GM12878 (cell line): ENCODE measurements at regions not wholly inside any gene's neighbourhood (a gene's known extent, or its start where the extent isn't known, plus 50 kb on each side); places are given as distances from the start of the nearest gene placed in this dataset.

Source experiments
- ATAC-seq: fragments of 200-7000 bp; cut with Tn5 transposase; 3 replicates; pipeline ENCODE4 v1.9.1; 2020; ENCODE audit warnings: mild to moderate bottlenecking, moderate library complexity
- BruUV-seq: library from RNA; stranded (reverse); fragments of 400-500 nt; replicated peaks from 2 replicates; lab custom pipeline; 2021; lab: Mats Ljungman, UMichigan
- CTCF ChIA-PET: fragments of 300-600 bp; sonication (Branson Sonifier 250); formaldehyde crosslinking; extraction: SDS; loops from one replicate; lab custom pipeline; 2021; ENCODE audit warnings: inconsistent platforms; lab: Yijun Ruan, JAX
- POLR2A ChIA-PET: fragments of 350-600 bp; formaldehyde crosslinking; extraction: SDS; loops from one replicate; lab custom pipeline; 2021; ENCODE audit warnings: inconsistent platforms; lab: Charles Lee
- RAD21 ChIA-PET: fragments of 300-600 bp; sonication (Branson Sonifier 250); formaldehyde crosslinking; loops from one replicate; lab custom pipeline; 2023; ENCODE audit warnings: antibody characterized with exemption; ENCODE audit not compliant: unreplicated experiment; lab: Charles Lee
- SMC1A ChIA-PET: fragments of 300-600 bp; sonication (Branson Sonifier 250); formaldehyde crosslinking; loops from one replicate; lab custom pipeline; 2023; ENCODE audit not compliant: unreplicated experiment, uncharacterized antibody; lab: Charles Lee
- DNase-seq: peaks from one replicate; pipeline ENCODE4 v3.0.0-alpha.2; 2011; ENCODE audit warnings: low read depth, low spot score
- FAIRE-seq: peaks from 3 replicates; lab custom pipeline; 2011; peaks lifted over from hg19 to GRCh38; lab: Jason Lieb, UNC
- H2AFZ ChIP-seq: 2 replicates; pipeline ENCODE4 v1.6.0; 2011; ENCODE audit warnings: low read depth, low read length, control low read depth; ENCODE audit not compliant: control insufficient read depth
- H3K27ac ChIP-seq: 2 replicates; pipeline ENCODE4 v1.5.1; 2011; ENCODE audit warnings: control low read depth; ENCODE audit not compliant: control insufficient read depth, insufficient read depth
- H3K27me3 ChIP-seq, 2 experiments: replicated peaks in 1 of 2; 2 replicates each; pipeline versions ENCODE4 v1.6.0 to v1.6.1; 2011; ENCODE audit warnings: low read length in 1 of 2; ENCODE audit not compliant: control insufficient read depth in 2 of 2, insufficient read depth in 2 of 2
- H3K36me3 ChIP-seq, 2 experiments: 2 replicates each; pipeline ENCODE4 v1.5.1; 2011; ENCODE audit warnings: low read length in 1 of 2; ENCODE audit not compliant: control insufficient read depth in 2 of 2, insufficient read depth in 2 of 2
- H3K4me1 ChIP-seq: 2 replicates; pipeline ENCODE4 v1.6.1; 2011; ENCODE audit warnings: mild to moderate bottlenecking, low read length, moderate library complexity, mixed read lengths; ENCODE audit not compliant: control insufficient read depth, insufficient read depth
- H3K4me2 ChIP-seq: 2 replicates; pipeline ENCODE4 v1.6.0; 2011; ENCODE audit warnings: control low read depth; ENCODE audit not compliant: control insufficient read depth, insufficient read depth
- H3K4me3 ChIP-seq: fragments of 200-600 bp; sonication (generic); 2 replicates; pipeline ENCODE4 v1.5.1; 2016
- H3K79me2 ChIP-seq: 2 replicates; pipeline ENCODE4 v1.6.0; 2011; ENCODE audit warnings: low read length; ENCODE audit not compliant: control insufficient read depth, insufficient read depth
- H3K9ac ChIP-seq: 2 replicates; pipeline ENCODE4 v1.8.0; 2011; ENCODE audit warnings: low read length, control low read depth, mixed read lengths; ENCODE audit not compliant: control insufficient read depth, insufficient read depth
- H3K9me3 ChIP-seq: replicated peaks from 3 replicates; pipeline ENCODE4 v1.5.1; 2011; ENCODE audit warnings: mild to moderate bottlenecking, low read length; ENCODE audit not compliant: control insufficient read depth, insufficient read depth
- H4K20me1 ChIP-seq: 2 replicates; pipeline ENCODE4 v1.6.0; 2011; ENCODE audit not compliant: control insufficient read depth, insufficient read depth
- GATAD2B ChIP-seq: fragments of 450-650 bp; conservative IDR thresholded peaks from 2 replicates; pipeline ENCODE4 v1.6.1; 2017; ENCODE audit warnings: low read depth, mild to moderate bottlenecking, moderate library complexity
- MTA3 ChIP-seq: IDR thresholded peaks from 2 replicates; pipeline ENCODE4 v1.6.1; 2012; ENCODE audit warnings: low read length, inconsistent platforms, borderline replicate concordance
- NFIC ChIP-seq: IDR thresholded peaks from 2 replicates; pipeline ENCODE4 v1.6.1; 2012; ENCODE audit warnings: low read depth, mild to moderate bottlenecking, inconsistent platforms, low read length, moderate library complexity
- PAX8 ChIP-seq: fragments of 450-650 bp; IDR thresholded peaks from 2 replicates; pipeline ENCODE4 v1.6.1; 2017; ENCODE audit warnings: mild to moderate bottlenecking, moderate library complexity
- PML ChIP-seq: IDR thresholded peaks from 2 replicates; pipeline ENCODE4 v1.6.1; 2012; ENCODE audit warnings: low read length, inconsistent platforms
- POU2F2 ChIP-seq: IDR thresholded peaks from 3 replicates; pipeline ENCODE4 v1.6.1; 2011; ENCODE audit warnings: low read depth, mild to moderate bottlenecking, low read length, borderline replicate concordance
- SIN3A ChIP-seq: IDR thresholded peaks from 2 replicates; pipeline ENCODE4 v1.6.1; 2012; ENCODE audit warnings: low read depth, low read length, improper control_type of control experiment
- TBL1XR1 ChIP-seq: IDR thresholded peaks from 2 replicates; pipeline ENCODE4 v1.6.1; 2012; ENCODE audit warnings: low read depth, low read length, improper control_type of control experiment
- ZNF384 ChIP-seq: IDR thresholded peaks from 2 replicates; pipeline ENCODE4 v1.6.1; 2012; ENCODE audit warnings: low read depth, mild to moderate bottlenecking, low read length, improper control_type of control experiment, borderline replicate concordance
- WGBS: methylation state at CpG from one replicate; pipeline ENCODE4 v1.1.6; 2016; ENCODE audit warnings: low lambda C conversion rate; ENCODE audit not compliant: insufficient replicate concordance, insufficient coverage; ENCODE audit errors: missing lambda C conversion rate; 5-methylcytosine and 5-hydroxymethylcytosine counted together
- in situ Hi-C: fragments of 300-500 bp; cut with MboI; formaldehyde crosslinking; loops from 9 replicates; pipeline ENCODE4 v1.14.3; 2018; ENCODE audit warnings: mixed read lengths
- intact Hi-C: fragments of 100-400 bp; cut with micrococcal nuclease; formaldehyde crosslinking; loops from one replicate; pipeline ENCODE4 v1.14.2; 2022; ENCODE audit not compliant: unreplicated experiment
- TF ChIP-seq, protein P1 (sequence below): fragments of 450-650 bp; IDR thresholded peaks from 2 replicates; pipeline ENCODE4 v1.6.1; 2014; ENCODE audit warnings: mild to moderate bottlenecking
- TF ChIP-seq, protein P2 (sequence below): fragments of 450-650 bp; formaldehyde crosslinking; IDR thresholded peaks from 2 replicates; pipeline ENCODE4 v1.5.0; 2022; ENCODE audit warnings: mild to moderate bottlenecking, missing genetic modification characterization
- TF ChIP-seq, protein P3 (sequence below): fragments of 450-650 bp; IDR thresholded peaks from 2 replicates; pipeline ENCODE4 v1.6.1; 2017; ENCODE audit warnings: antibody characterized with exemption, mild to moderate bottlenecking, moderate library complexity
- TF ChIP-seq, protein P4 (sequence below), 3 experiments: IDR thresholded peaks in 2 of 3; conservative IDR thresholded peaks in 1 of 3; 2 replicates each; pipeline ENCODE4 v1.5.1; 2011; ENCODE audit warnings: low read depth in 3 of 3, low read length in 3 of 3, mild to moderate bottlenecking in 3 of 3, control low read depth in 2 of 3, moderate library complexity in 2 of 3, inconsistent platforms in 1 of 3, mixed read lengths in 1 of 3; ENCODE audit not compliant: control insufficient read depth in 2 of 3, insufficient read depth in 1 of 3; ENCODE audit errors: extremely low read depth in 1 of 3
- TF ChIP-seq, protein P5 (sequence below): IDR thresholded peaks from 2 replicates; pipeline ENCODE4 v1.6.1; 2012; ENCODE audit warnings: low read depth, low read length, improper control_type of control experiment

DNA sequence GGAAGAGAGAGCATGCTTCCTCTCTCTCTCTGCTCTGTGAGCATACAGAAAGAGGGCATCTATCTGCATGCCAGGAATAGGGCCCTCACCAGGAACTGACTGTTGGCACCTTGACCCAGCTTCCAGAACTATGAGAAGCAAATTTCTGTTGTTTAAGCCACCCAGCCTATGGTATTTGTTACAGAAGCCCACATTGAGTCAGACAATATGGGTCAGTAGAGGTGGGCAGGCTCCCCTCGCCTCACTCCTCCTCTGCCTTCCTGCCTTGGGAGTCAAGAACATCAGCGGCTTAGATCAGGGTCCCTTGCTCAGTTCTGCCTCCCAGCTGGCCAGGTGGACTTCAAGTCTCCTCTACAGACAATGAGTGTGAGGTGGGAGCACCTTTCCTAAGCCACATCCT, 92.3 kb downstream of the COPS8 start:
- intact Hi-C loops (no loop called here), in situ Hi-C loops (no loop called here)
- CTCF ChIA-PET: no interaction called here
- no peak overlapping the region for H2AFZ ChIP-seq
- no peak overlapping the region for H3K9ac ChIP-seq
- no TSS peak for BruUV-seq
- H3K4me3 ChIP-seq: no peak overlapping the region
- ATAC-seq (no peak), DNase-seq (no peak), FAIRE-seq (no peak)
- RAD21 ChIA-PET: no interaction called here
- H4K20me1 ChIP-seq: no peaks in the 10 kb centered on the region
- no peaks in the 10 kb centered on the region; a peak in 2 of 4 replicates for H3K27me3 ChIP-seq
- no peak overlapping the region for H3K4me2 ChIP-seq
- SMC1A ChIA-PET: no interaction called here
- POLR2A ChIA-PET: no interaction called here
- no peak overlapping the region for H3K27ac ChIP-seq
- no peaks in the 10 kb centered on the region for H3K4me1 ChIP-seq
- WGBS: 35% methylated on average over 2 of the region's 2 CpGs
- no peaks in the 10 kb centered on the region; the same call in 2 of the 3 replicates for H3K9me3 ChIP-seq
- H3K79me2 ChIP-seq: no peaks in the 10 kb centered on the region
- H3K36me3 ChIP-seq: no peaks in the 10 kb centered on the region
- TF ChIP-seq, protein P1, sequence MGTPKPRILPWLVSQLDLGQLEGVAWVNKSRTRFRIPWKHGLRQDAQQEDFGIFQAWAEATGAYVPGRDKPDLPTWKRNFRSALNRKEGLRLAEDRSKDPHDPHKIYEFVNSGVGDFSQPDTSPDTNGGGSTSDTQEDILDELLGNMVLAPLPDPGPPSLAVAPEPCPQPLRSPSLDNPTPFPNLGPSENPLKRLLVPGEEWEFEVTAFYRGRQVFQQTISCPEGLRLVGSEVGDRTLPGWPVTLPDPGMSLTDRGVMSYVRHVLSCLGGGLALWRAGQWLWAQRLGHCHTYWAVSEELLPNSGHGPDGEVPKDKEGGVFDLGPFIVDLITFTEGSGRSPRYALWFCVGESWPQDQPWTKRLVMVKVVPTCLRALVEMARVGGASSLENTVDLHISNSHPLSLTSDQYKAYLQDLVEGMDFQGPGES: no peak
- TF ChIP-seq NFIC (no peak), SIN3A (no peak), MTA3 (no peak), POU2F2 (no peak), PAX8 (no peak), GATAD2B (no peak), TBL1XR1 (no peak), PML (no peak), ZNF384 (no peak)
- TF ChIP-seq, protein P2, sequence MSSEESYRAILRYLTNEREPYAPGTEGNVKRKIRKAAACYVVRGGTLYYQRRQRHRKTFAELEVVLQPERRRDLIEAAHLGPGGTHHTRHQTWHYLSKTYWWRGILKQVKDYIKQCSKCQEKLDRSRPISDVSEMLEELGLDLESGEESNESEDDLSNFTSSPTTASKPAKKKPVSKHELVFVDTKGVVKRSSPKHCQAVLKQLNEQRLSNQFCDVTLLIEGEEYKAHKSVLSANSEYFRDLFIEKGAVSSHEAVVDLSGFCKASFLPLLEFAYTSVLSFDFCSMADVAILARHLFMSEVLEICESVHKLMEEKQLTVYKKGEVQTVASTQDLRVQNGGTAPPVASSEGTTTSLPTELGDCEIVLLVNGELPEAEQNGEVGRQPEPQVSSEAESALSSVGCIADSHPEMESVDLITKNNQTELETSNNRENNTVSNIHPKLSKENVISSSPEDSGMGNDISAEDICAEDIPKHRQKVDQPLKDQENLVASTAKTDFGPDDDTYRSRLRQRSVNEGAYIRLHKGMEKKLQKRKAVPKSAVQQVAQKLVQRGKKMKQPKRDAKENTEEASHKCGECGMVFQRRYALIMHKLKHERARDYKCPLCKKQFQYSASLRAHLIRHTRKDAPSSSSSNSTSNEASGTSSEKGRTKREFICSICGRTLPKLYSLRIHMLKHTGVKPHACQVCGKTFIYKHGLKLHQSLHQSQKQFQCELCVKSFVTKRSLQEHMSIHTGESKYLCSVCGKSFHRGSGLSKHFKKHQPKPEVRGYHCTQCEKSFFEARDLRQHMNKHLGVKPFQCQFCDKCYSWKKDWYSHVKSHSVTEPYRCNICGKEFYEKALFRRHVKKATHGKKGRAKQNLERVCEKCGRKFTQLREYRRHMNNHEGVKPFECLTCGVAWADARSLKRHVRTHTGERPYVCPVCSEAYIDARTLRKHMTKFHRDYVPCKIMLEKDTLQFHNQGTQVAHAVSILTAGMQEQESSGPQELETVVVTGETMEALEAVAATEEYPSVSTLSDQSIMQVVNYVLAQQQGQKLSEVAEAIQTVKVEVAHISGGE (CRISPR knock-in tag): no peak
- TF ChIP-seq, protein P3, sequence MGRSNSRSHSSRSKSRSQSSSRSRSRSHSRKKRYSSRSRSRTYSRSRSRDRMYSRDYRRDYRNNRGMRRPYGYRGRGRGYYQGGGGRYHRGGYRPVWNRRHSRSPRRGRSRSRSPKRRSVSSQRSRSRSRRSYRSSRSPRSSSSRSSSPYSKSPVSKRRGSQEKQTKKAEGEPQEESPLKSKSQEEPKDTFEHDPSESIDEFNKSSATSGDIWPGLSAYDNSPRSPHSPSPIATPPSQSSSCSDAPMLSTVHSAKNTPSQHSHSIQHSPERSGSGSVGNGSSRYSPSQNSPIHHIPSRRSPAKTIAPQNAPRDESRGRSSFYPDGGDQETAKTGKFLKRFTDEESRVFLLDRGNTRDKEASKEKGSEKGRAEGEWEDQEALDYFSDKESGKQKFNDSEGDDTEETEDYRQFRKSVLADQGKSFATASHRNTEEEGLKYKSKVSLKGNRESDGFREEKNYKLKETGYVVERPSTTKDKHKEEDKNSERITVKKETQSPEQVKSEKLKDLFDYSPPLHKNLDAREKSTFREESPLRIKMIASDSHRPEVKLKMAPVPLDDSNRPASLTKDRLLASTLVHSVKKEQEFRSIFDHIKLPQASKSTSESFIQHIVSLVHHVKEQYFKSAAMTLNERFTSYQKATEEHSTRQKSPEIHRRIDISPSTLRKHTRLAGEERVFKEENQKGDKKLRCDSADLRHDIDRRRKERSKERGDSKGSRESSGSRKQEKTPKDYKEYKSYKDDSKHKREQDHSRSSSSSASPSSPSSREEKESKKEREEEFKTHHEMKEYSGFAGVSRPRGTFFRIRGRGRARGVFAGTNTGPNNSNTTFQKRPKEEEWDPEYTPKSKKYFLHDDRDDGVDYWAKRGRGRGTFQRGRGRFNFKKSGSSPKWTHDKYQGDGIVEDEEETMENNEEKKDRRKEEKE: no peak
- TF ChIP-seq, protein P4, sequence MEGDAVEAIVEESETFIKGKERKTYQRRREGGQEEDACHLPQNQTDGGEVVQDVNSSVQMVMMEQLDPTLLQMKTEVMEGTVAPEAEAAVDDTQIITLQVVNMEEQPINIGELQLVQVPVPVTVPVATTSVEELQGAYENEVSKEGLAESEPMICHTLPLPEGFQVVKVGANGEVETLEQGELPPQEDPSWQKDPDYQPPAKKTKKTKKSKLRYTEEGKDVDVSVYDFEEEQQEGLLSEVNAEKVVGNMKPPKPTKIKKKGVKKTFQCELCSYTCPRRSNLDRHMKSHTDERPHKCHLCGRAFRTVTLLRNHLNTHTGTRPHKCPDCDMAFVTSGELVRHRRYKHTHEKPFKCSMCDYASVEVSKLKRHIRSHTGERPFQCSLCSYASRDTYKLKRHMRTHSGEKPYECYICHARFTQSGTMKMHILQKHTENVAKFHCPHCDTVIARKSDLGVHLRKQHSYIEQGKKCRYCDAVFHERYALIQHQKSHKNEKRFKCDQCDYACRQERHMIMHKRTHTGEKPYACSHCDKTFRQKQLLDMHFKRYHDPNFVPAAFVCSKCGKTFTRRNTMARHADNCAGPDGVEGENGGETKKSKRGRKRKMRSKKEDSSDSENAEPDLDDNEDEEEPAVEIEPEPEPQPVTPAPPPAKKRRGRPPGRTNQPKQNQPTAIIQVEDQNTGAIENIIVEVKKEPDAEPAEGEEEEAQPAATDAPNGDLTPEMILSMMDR (IDR thresholded peaks at IDR 0.05 in 2 of 3, conservative IDR thresholded peaks at IDR 0.05 in 1 of 3; ENCODE audit: control insufficient read depth in 2 of 3, extremely low read depth in 1 of 3, insufficient read depth in 1 of 3, low read depth in 3 of 3, low read length in 3 of 3): no peak
- TF ChIP-seq, protein P5, sequence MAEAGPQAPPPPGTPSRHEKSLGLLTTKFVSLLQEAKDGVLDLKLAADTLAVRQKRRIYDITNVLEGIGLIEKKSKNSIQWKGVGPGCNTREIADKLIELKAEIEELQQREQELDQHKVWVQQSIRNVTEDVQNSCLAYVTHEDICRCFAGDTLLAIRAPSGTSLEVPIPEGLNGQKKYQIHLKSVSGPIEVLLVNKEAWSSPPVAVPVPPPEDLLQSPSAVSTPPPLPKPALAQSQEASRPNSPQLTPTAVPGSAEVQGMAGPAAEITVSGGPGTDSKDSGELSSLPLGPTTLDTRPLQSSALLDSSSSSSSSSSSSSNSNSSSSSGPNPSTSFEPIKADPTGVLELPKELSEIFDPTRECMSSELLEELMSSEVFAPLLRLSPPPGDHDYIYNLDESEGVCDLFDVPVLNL: no peak
